Left cardiac atrium (tissue), 4 donors: ENCODE measurements at regions not wholly inside any gene's neighbourhood (a gene's known extent, or its start where the extent isn't known, plus 50 kb on each side); places are given as distances from the start of the nearest gene placed in this dataset.
A peak's percentile ranks its signal among the peaks of the same experiment; 100 is the strongest.

Experiments
- ATAC-seq, 2 donors: fragments of 200-7000 bp; cut with Tn5 transposase; one replicate each; pipeline ENCODE4 v1.9.1; 2020; ENCODE audit warnings: mild to moderate bottlenecking in 2 of 2, moderate library complexity in 2 of 2
- DNase-seq: peaks from one replicate; pipeline ENCODE4 v3.0.0-alpha.2; 2020
- intact Hi-C, 2 donors: fragments of 100-400 bp; cut with DNase I; formaldehyde crosslinking; loops; one replicate each; pipeline versions ENCODE4 v1.14.1 to v1.15.1; 2022 to 2023
- donor health status: DM: no; HTN: yes; CAD: no.
- donor health status: DM: no; HTN: yes; CAD: no; lungs with severe emphysema.
- donor health status: DM: yes; HTN: yes; CAD: no.
- donor health status: Dilated cardiomyopathy.

DNA sequence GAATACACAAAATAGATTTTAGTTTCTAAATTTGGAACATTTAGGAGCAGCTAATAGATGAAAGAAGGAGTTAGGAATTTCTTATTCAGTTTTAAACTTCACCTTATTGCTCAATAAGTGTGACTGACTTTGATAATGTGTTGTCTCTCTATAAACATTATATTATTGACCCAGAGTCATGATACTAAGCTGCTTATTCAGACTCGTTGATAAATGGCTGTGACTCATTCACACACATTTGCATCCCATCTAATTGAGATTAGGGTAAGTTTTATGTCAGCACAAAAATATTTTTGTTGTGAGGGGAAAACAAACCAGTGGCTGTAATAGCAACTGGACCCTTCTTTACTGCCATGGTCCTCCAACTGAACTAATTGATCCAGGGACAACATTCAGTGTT lies 137.6 kb downstream of the GOLIM4 start:
- ATAC-seq: no peak
- intact Hi-C loops: no loop called here
- no peak for DNase-seq

DNA sequence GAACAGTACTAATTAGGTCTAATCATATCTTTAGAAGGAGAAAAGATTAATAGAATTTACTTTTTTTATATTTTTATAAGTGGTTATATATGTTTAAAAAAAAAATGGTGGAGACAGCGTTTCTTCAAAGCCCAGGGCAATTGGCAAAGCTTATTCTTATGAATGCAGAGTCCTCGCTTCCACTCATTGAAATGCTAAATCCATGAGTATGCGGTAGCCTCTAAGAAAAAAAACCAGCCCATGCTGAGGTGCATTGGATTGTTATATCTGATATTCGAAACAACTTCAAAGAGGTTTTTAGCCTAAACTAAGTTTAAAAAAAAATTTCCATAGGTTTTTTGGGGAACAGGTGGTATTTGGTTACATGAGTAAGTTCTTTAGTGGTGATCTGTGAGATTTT lies 142.8 kb downstream of the GOLIM4 start:
- DNase-seq (no peak), ATAC-seq (no peak)
- intact Hi-C loops: no loop called here

DNA sequence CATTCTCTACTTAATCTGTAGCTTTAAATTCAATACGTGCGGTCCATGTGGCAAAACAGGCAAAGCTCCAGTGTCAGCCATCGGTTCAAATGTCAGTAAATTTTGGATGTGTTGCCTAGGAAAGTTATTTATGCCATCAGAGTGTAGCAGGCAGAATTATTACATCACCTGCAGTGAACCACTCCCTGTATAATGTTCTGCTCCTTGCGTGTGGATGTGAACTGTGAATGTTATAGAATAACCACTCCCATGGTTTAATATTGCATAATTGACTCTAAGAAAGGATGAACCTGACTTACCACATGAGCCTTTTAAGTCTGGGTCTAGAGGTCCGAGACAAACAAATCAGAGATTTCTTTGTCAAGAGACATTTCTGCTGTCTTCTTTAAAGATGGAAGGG lies 145.5 kb downstream of the GOLIM4 start:
- DNase-seq (no peak), ATAC-seq (no peak)
- intact Hi-C loops: no loop called here

DNA sequence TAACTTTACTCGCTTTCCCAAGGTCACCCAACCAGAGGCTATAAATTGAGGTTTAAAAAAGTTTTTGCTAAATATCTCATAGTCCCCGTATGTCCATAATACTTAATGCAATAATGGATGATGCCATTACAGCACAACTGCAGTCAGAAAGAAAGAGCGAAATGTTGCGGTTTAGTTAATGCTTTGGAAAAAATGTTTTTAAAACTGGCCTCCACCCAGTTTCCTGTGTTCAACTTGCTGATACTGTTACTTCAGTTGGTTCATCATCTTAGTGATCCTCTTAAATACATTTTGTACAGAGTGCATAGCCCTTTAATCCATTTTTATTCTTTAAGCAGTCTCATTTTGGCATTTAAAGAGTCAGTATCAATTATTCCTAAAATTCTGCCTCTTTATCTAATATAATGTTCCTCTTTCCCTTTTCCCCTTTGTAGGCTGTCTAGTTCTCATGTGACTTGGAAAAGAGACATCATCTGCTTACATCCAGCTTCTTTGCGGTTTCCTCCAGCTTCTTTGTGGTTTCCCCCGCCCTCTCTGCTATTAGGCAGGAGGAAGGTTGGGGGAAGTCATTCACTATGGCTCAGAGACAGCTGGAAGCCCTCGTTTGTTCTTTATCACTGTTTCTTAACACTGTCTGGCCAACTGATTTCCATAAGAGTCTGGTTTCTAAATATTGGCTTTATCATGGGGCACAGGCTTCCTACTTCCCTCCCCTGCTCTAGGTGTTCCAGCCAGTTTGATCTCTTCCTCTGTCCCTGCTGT lies 154.3 kb downstream of the GOLIM4 start:
- DNase-seq: no peak
- intact Hi-C loops: no loop called here
- ATAC-seq: peak; percentile 82 to 96

DNA sequence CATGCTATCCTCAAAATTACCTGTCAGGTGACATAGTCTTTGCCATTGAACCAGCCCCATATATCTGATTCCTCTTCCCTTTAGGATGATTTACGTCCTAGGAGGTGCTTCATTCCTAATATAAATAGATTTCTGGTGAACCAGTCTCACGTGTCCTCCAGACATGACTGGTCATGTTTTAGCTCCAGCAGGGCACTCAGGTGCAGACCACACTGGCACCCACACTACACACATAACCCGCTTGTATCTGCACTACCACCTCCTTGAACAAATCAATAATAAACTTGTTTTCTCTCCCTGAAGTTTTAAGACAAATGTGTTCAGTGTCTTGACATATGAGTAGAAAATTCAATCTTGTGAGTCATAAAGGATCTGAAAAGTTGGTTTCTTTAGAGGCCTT lies 155.5 kb downstream of the GOLIM4 start:
- intact Hi-C loops: no loop called here
- DNase-seq: no peak
- ATAC-seq: no peak

DNA sequence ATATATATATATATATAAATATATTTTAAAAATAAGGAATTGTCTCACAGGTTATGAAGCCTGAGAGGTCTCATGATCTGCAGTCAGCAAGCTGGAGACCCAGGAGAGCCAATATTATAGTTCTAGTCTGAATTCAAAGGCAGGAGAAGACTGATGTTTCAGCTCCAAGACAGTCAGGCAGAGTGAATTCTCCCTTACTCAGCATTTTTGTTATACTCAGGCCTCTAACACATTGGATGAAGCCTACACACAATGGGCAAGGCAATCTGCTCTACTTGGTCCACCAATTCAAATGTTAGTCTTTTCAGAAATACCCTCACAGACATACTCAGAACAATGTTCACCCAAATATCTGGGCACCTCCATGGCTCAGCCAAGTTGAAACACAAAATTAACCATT lies 157.2 kb downstream of the GOLIM4 start:
- ATAC-seq (no peak), DNase-seq (no peak)
- intact Hi-C loops: no loop called here

DNA sequence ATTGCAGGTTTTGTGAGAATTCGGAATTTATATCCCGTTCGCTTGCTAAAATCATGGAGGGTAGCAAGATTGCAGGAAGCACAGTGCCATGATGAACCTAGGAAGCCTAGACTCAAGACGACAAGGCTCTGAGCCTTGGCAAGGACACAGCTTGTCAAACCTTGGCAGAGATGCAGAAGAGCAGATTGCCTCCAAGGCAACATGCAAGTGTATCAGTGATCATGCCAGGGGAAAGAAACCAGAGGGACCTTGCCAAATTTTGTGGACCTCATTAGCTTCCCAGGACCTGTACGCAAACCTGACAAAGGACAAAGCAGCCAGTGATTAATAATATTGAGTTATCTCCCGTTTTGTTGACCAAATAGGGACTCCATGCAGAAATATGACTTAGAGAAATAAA lies 159.7 kb downstream of the GOLIM4 start:
- DNase-seq (no peak), ATAC-seq (peak; percentile 38 to 68)
- intact Hi-C loops: no loop called here

DNA sequence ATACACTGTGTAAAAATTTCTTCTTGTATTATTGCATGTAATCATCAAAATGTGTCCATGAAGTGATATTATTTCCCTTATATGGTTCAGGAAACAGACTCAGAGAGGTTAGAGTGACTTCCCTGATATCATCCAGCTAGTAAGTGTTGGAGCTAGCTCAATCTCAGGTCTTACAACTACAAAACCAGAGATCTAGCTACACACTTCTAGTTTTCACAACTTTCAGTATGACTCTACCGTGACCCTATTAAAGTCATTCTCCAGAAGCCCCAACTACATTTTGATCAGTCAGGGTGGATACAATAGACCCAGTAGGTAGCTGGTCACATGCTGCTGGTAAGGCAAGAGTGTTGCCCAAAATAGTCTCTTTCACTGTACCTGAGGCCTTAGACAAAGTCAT lies 165.3 kb downstream of the GOLIM4 start:
- no peak for DNase-seq
- intact Hi-C loops: loop anchor here (5.0 kb wide), 1 partner anchor 112 kb away; no protein-coding TSS in a partner anchor
- no peak for ATAC-seq

DNA sequence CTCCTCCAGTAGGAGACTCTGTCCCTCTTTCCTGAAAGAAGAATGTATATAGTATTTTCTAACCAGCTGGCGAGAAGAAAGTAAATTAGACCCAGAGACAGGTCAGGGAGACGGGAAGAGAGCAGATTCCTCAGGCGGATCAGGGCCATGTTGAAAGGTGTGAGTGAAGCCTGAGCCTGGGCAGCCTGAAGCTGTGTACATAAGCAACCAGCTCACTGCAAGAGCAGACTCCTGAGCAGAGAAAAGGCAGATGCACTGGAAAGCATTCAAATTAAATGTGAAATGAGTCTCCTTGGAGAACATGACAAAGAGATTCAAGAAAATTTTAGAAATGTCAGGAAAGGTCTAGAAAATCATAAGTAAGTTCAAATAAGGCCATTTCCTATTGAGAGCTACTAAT lies 165.8 kb downstream of the GOLIM4 start:
- DNase-seq (no peak), ATAC-seq (peak; percentile 55 to 56)
- intact Hi-C loops: loop anchor here (5.0 kb wide), 2 partner anchors 112 to 237 kb away; no protein-coding TSS in a partner anchor

DNA sequence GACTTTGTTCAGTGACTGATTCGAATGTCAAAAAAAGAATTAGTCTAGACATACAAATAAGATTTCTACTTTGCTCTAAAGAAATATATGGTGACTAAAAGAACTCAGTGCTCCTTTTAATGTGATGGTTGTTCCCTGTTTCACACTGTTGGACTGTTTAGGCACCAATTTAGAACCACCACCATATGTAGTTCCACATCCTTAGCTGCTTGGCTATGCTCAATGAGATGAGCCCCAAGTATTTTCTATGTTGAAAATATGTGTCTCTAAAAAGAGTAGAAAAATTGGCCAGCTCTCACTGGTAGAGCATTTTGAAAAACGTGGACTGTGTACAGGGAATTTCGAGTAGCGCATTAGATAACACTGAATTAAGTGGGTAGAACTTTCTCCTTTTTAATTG lies 167.3 kb downstream of the GOLIM4 start:
- ATAC-seq: no peak
- intact Hi-C loops: loop anchor here in 1 of 2 donors (5.0 kb wide), 1 partner anchor 239 kb away; no protein-coding TSS in a partner anchor

DNA sequence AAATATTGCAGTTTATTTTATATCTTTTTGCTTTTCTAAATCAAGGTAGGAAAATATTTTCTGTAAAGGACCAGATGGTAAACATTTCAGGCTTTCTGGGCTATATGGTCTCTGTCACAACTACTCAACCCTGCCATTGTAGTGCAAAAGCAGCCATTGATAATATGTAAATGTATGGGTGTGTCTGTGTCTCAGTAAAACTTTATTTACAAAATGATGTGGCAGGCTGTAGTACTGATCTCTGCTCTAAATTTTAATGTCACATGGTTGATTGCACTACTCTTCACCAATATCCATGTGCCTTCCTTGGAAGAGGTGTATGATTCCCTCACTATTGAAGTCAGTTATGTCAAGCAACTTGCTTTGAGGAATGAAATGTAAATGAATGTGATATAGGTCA lies 175.0 kb downstream of the GOLIM4 start:
- no peak for DNase-seq
- ATAC-seq: no peak
- intact Hi-C loops: no loop called here

More for the DNA sequence above, 167.3 kb downstream of the GOLIM4 start:
- no peak for DNase-seq

DNA sequence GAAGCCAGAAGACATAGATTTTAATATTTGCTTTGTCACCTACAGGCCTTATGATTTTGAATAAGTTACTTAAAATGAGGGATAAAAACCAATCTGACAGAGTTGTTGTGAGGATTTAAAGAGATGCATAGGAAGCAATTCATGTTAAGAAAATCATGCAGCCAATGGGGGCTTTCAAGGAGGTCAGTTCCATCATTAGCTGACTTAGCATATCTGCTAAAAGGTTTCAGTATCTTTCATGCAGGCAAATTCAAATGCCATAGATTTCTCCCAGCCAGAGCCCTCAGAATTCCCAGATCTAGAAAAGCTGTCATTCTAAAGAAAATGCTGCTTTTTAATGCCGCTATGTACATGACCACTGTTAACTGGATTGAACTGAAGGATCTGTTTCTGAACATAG lies 176.1 kb downstream of the GOLIM4 start:
- intact Hi-C loops: loop anchor here in 1 of 2 donors (5.0 kb wide), 1 partner anchor 253 kb away; no protein-coding TSS in a partner anchor
- ATAC-seq (no peak), DNase-seq (no peak)

DNA sequence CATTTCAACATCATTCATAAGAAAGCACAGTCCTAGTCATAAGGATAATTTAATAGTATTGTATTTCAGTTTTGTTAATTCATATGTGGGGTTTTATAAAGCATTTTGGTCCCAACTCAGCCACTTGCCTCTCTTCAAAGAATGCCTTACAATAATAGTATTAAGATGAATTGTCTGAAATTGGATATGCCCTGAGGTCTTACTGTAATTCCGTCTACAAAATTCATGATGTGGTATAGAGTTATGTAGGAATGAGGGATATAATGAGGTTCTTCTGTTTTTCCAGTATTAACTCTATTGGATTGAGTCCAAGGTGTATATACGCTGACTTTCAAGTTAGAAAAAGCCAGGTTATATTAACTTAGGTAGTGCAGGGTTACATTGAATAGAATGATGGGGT lies 177.0 kb downstream of the GOLIM4 start:
- intact Hi-C loops: loop anchor here in 1 of 2 donors (5.0 kb wide), 1 partner anchor 254 kb away; no protein-coding TSS in a partner anchor
- no peak for ATAC-seq
- no peak for DNase-seq

DNA sequence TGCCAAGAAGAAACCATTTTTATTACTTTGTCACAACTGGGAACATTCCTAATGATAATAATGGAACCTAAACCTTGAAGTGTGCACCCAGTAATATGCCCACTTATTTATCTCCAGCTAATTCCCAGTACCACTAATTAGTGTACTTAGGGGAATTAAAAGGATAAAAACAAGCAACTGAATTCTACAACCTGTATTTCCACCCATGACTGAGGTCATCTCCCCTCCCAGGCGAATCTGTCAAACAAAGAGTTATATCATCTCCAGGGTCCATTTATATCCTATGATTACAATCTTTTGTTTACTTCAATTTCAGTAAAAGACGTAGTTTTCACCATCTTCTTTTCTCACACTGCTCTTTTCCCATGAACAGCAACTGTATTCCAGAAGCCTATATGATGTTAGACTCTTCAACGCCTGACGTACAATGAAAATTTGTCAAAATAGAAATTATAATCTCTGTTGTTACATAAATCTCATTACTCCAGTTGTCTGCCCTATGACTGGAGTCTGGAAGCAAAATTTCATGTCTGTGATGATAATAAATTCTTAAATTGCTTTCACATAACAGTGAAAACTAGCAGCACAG lies 177.6 kb downstream of the GOLIM4 start:
- ATAC-seq (no peak), DNase-seq (no peak)
- intact Hi-C loops: loop anchor here in 1 of 2 donors (5.0 kb wide), 1 partner anchor 254 kb away; no protein-coding TSS in a partner anchor

DNA sequence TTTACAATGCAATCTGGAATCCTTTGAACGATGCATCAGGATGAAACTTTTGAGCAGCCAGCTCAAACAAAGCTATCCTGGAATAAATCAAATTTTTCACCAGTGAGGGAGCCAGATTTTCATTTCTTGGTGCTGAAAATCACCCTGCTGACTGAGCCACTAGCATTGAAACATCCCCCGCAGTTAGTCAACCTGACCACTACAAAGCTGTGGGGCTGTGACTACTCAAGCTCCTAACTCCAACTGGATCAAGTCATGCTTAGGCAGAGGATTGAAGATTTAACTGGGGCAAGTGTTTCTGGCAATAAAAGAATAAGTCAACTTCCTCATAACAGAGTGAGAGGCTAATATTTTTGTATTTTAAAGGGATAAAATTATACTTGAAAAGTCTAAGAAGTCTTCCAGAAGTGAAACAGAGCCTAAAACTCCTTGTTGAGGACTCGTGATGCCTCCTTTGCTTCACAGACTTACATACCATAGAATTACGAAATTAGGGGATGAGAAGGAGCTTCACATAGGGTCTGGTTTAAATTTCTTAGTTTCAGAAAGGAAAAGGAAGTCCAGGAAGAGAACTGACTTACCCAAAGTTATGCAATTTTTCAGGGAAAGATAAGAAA lies 177.8 kb downstream of the SERPINI1 start:
- no peak for DNase-seq
- intact Hi-C loops: no loop called here
- ATAC-seq: peak in 1 of 2 donors; percentile 63

DNA sequence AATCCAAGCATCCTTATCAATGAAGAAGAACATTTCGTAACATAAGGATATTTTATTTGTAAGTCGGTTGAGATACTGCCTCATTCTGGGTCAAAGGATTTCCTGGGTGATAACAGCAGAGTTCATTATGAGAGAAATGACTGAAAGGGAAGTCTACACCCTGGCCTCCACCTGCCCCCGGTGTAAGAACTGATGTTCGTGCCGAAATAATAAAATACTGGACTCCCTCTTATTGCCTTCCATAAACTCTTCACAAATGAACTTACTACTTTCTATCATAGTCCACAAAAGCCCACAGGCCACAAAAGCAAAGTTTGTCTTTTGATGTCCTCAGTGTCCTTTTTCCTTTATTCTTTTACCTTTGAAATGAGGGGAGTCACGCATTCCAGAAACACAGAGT lies 174.4 kb downstream of the SERPINI1 start:
- DNase-seq (no peak), ATAC-seq (no peak)
- intact Hi-C loops: no loop called here

DNA sequence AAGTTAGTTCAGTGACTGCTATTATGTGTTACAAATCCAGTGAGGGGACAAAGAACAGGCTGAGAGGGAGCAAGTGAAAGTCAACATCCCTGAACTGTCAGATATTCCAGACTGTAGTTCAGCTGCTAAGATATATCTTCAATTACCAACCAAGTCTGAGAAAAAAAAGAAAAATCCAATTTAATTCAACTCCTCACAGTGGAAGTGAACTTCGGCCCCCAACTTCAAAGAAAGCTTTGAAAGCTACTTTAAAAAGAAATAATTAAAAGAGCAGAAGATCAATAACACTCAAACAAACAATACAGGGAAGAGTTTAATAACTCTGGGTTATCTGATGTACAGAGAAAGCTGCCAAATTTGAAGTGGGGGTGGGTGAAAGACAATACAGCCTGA lies 174.0 kb downstream of the SERPINI1 start:
- DNase-seq (no peak), ATAC-seq (no peak)
- intact Hi-C loops: no loop called here

DNA sequence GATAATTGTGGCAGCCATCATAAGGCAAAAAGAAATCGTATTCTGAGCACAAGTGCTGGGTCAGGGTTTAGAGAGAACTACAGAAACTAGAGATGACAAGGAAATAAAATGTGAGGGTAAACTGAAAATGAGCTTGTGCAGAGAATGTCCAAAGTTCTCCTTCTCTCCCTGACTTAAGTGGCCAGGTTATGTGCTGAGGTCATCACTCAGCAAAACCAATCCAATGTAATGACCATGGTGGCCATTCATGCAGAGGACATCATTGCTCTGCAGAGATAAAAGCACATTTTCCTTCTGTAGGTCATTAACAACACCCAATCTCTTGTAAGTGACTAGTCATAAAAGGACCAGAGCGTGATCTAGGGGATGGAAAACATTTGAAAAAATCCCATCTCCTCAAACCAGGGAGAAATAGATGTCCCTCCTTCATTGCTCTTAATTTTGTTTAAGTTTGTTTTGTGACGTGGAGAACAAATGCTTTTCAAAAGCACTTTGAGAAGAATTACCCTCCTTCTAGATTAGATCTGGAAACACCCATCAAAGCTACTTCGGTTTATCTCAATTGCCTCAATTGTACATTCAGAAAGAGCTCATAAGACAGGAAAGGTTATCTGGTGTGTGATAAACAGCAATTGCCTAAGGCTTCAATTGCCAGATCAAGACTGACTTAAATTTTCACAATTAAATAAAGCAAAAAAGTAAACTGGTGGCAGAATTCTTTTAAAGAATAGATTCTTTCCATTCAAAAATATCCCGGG lies 173.4 kb downstream of the SERPINI1 start:
- intact Hi-C loops: no loop called here
- no peak for ATAC-seq
- DNase-seq: no peak

DNA sequence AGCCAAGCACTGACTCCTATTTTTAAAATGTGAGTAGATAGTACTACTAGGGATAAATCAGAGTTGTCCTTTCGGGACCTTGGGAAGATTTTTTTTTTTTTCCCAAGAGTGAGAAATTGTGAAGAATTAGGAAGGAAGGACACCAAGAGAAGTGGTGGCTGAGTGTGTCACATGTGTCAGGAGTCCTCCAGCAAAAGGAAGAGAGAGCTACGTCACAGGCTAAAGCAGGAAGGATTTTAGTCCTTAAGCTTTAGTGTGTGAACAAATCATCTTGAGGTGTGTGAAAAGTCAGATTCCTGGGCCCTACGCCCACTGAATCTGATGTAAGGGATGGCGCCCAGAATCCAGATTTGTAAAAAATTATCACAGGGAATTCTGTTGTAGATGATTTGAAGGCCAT lies 172.7 kb downstream of the SERPINI1 start:
- ATAC-seq (no peak), DNase-seq (no peak)

DNA sequence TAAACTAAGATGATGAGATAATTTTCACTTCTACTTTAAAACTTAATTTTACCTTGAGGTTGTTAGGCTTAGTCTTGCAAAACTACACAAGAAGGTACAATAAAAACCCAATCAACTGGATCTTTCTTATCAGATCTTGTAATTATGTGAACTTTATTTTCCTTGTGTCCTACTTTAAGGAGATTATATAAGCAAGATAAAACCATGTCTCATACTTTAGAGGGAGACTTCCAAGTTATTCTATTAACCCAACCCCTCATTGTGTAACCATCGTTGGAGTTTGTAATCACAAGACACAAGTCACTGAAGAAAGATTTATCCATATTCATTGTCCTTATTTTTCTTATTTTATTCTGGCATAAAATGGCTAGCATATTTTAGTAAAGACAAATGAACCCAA lies 165.6 kb downstream of the SERPINI1 start:
- intact Hi-C loops: no loop called here
- ATAC-seq (no peak), DNase-seq (no peak)

More for the DNA sequence above, 172.7 kb downstream of the SERPINI1 start:
- intact Hi-C loops: no loop called here
